PC-9 (cell line): ENCODE measurements at regions not wholly inside any gene's neighbourhood (a gene's known extent, or its start where the extent isn't known, plus 50 kb on each side); places are given as distances from the start of the nearest gene placed in this dataset.

Experiments used
- BruUV-seq: library from RNA; stranded (reverse); fragments of 400-500 nt; replicated peaks from 2 replicates; lab custom pipeline; 2021; lab: Mats Ljungman, UMichigan
- CTCF ChIA-PET: fragments of 300-600 bp; sonication (Branson Sonifier 250); formaldehyde crosslinking; loops from one replicate; lab custom pipeline; 2022; ENCODE audit warnings: antibody characterized with exemption; lab: Charles Lee
- POLR2A ChIA-PET: fragments of 300-600 bp; sonication (Branson Sonifier 250); formaldehyde crosslinking; loops from one replicate; lab custom pipeline; 2022; ENCODE audit warnings: antibody characterized with exemption; ENCODE audit not compliant: unreplicated experiment; lab: Charles Lee
- DNase-seq, 2 experiments: peaks; one replicate each; pipeline versions ENCODE4 v3.0.0 to v3.0.0-alpha.2; 2015 to 2022; ENCODE audit warnings: mixed read lengths in 1 of 2
- H2AFZ ChIP-seq: fragments of 200-600 bp; sonication (generic); 2 replicates; pipeline ENCODE4 v1.8.1; 2017; ENCODE audit warnings: antibody characterized with exemption
- H3F3A ChIP-seq: fragments of 200-600 bp; sonication (generic); 2 replicates; pipeline ENCODE4 v1.8.1; 2017; ENCODE audit warnings: antibody characterized with exemption, mild to moderate bottlenecking, low read depth; ENCODE audit not compliant: insufficient read depth
- H3K27ac ChIP-seq: fragments of 200-600 bp; sonication (generic); 2 replicates; pipeline ENCODE4 v1.6.1; 2016; ENCODE audit warnings: mixed run types
- H3K27me3 ChIP-seq: fragments of 200-600 bp; sonication (generic); 2 replicates; pipeline ENCODE4 v1.6.1; 2016; ENCODE audit warnings: low read depth, mixed run types; ENCODE audit not compliant: insufficient read depth
- H3K36me3 ChIP-seq: fragments of 200-600 bp; sonication (generic); 2 replicates; pipeline ENCODE4 v1.6.1; 2016; ENCODE audit warnings: low read depth, mixed run types
- H3K4me1 ChIP-seq: fragments of 200-600 bp; sonication (generic); replicated peaks from 2 replicates; pipeline ENCODE4 v1.6.1; 2016; ENCODE audit warnings: mixed run types; ENCODE audit not compliant: insufficient read depth
- H3K4me2 ChIP-seq: fragments of 200-600 bp; sonication (generic); 2 replicates; pipeline ENCODE4 v1.6.1; 2017; ENCODE audit warnings: mixed run types
- H3K4me3 ChIP-seq: fragments of 200-600 bp; sonication (generic); 2 replicates; pipeline ENCODE4 v1.6.1; 2016; ENCODE audit warnings: mixed run types
- H3K79me2 ChIP-seq: fragments of 200-600 bp; sonication (generic); 2 replicates; pipeline ENCODE4 v1.6.1; 2017; ENCODE audit warnings: low read depth, mixed run types
- H3K9me2 ChIP-seq: fragments of 200-600 bp; sonication (generic); 2 replicates; pipeline ENCODE4 v1.8.1; 2017; ENCODE audit warnings: mild to moderate bottlenecking; ENCODE audit not compliant: insufficient read depth
- H3K9me3 ChIP-seq: fragments of 200-600 bp; sonication (generic); 2 replicates; pipeline ENCODE4 v1.8.1; 2016; ENCODE audit warnings: low read depth; ENCODE audit not compliant: insufficient read depth
- H4K20me1 ChIP-seq: fragments of 200-600 bp; sonication (generic); 2 replicates; pipeline ENCODE4 v1.8.1; 2017; ENCODE audit not compliant: insufficient read depth
- EZH2 ChIP-seq: fragments of 200-600 bp; sonication (generic); IDR thresholded peaks from 2 replicates; pipeline ENCODE4 v1.8.0; 2017; ENCODE audit warnings: antibody characterized with exemption, low read depth
- intact Hi-C: fragments of 100-400 bp; cut with micrococcal nuclease; formaldehyde crosslinking; loops from one replicate; pipeline ENCODE4 v1.10.0; 2022; ENCODE audit not compliant: unreplicated experiment
- TF ChIP-seq, protein P1 (sequence below): fragments of 200-600 bp; sonication (generic); conservative IDR thresholded peaks from 2 replicates; pipeline ENCODE4 v1.6.1; 2017; ENCODE audit warnings: mixed run types, antibody characterized with exemption, mild to moderate bottlenecking, moderate library complexity

GRCh38 chr10:65611592-65611991, 1314.2 kb upstream of the LRRTM3 start:
- H3F3A ChIP-seq: no peaks in the 10 kb centered on the region
- no peak overlapping the region for H3K27ac ChIP-seq
- intact Hi-C loops: no loop called here
- no peak for DNase-seq
- no TSS peak for BruUV-seq
- 0 out of 2 replicates have a peak, but pooled peaks cover 3% of the 10 kb centered on the region for H4K20me1 ChIP-seq
- H3K4me2 ChIP-seq: no peak overlapping the region
- no peaks in the 10 kb centered on the region for H3K27me3 ChIP-seq
- no peaks in the 10 kb centered on the region for H3K36me3 ChIP-seq
- H3K9me3 ChIP-seq: peaks cover 8% of the 10 kb centered on the region; the same call in 1 of the 2 replicates
- TF ChIP-seq, protein P1, sequence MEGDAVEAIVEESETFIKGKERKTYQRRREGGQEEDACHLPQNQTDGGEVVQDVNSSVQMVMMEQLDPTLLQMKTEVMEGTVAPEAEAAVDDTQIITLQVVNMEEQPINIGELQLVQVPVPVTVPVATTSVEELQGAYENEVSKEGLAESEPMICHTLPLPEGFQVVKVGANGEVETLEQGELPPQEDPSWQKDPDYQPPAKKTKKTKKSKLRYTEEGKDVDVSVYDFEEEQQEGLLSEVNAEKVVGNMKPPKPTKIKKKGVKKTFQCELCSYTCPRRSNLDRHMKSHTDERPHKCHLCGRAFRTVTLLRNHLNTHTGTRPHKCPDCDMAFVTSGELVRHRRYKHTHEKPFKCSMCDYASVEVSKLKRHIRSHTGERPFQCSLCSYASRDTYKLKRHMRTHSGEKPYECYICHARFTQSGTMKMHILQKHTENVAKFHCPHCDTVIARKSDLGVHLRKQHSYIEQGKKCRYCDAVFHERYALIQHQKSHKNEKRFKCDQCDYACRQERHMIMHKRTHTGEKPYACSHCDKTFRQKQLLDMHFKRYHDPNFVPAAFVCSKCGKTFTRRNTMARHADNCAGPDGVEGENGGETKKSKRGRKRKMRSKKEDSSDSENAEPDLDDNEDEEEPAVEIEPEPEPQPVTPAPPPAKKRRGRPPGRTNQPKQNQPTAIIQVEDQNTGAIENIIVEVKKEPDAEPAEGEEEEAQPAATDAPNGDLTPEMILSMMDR: no peak
- TF ChIP-seq EZH2: no peak
- POLR2A ChIA-PET: no interaction called here
- no peaks in the 10 kb centered on the region for H3K79me2 ChIP-seq
- H2AFZ ChIP-seq: no peak overlapping the region
- CTCF ChIA-PET: no interaction called here
- peaks cover 4% of the 10 kb centered on the region; the same call in 1 of the 2 replicates for H3K9me2 ChIP-seq
- H3K4me3 ChIP-seq: no peak overlapping the region
- no peaks in the 10 kb centered on the region for H3K4me1 ChIP-seq

- no peaks in the 10 kb centered on the region for H3K27me3 ChIP-seq
- peaks cover 8% of the 10 kb centered on the region; the same call in 1 of the 2 replicates for H3K9me3 ChIP-seq
- BruUV-seq: no TSS peak
- no peak overlapping the region for H3K27ac ChIP-seq
- POLR2A ChIA-PET: no interaction called here
- no peak overlapping the region for H3K4me2 ChIP-seq
- H3K36me3 ChIP-seq: no peaks in the 10 kb centered on the region
- no peak overlapping the region for H3K4me3 ChIP-seq
- H3K9me2 ChIP-seq: peaks cover 4% of the 10 kb centered on the region; the same call in 1 of the 2 replicates
- intact Hi-C loops: no loop called here
- no peak for DNase-seq
- H3K79me2 ChIP-seq: no peaks in the 10 kb centered on the region
- CTCF ChIA-PET: no interaction called here
- no peaks in the 10 kb centered on the region for H3K4me1 ChIP-seq
- no peak overlapping the region for H2AFZ ChIP-seq
- TF ChIP-seq EZH2: no peak
- TF ChIP-seq, protein P1: no peak
- H4K20me1 ChIP-seq: 0 out of 2 replicates have a peak, but pooled peaks cover 3% of the 10 kb centered on the region
- H3F3A ChIP-seq: no peaks in the 10 kb centered on the region
Measured at GRCh38 chr10:65614956-65615565, 1310.8 kb upstream of the LRRTM3 start.

DNA sequence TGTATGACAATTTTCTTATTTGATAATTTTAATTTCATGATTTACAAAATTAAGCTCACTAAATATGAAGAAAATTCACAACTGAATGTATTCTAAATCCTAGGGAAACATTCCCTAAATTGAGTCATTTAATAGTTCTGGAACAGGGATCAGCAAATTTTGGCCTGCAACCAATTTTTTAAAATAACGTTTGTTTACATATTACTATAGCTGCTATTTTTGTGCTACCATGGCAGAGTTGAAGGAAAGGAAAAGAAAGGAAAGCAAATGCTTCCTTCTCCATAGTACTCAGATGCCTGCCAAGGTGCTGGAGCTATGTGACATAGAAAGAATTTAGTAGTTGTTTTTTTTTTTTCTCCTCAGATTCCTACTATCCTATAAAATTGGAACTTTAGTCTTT, 1307.7 kb upstream of the LRRTM3 start:
- Histone ChIP-seq H4K20me1 (0 out of 2 replicates have a peak, but pooled peaks cover 3% of the 10 kb centered on the region), H3F3A (no peaks in the 10 kb centered on the region; the same call in 1 of the 2 replicates), H3K79me2 (no peaks in the 10 kb centered on the region), H3K27ac (no peak overlapping the region), H3K9me2 (no peaks in the 10 kb centered on the region), H3K36me3 (no peaks in the 10 kb centered on the region), H3K4me3 (no peak overlapping the region), H3K4me2 (no peak overlapping the region), H3K9me3 (peaks cover 8% of the 10 kb centered on the region; the same call in 1 of the 2 replicates), H3K4me1 (no peaks in the 10 kb centered on the region), H3K27me3 (no peaks in the 10 kb centered on the region), H2AFZ (no peak overlapping the region)
- no peak for DNase-seq
- POLR2A ChIA-PET: no interaction called here
- intact Hi-C loops: no loop called here
- CTCF ChIA-PET: no interaction called here
- TF ChIP-seq, protein P1: no peak
- TF ChIP-seq EZH2: no peak
- no TSS peak for BruUV-seq
